Activated naive CD4-positive, alpha-beta T cell treated with anti-CD3 and anti-CD28 coated beads for 36 hours (primary cell): ENCODE measurements at regions not wholly inside any gene's neighbourhood (a gene's known extent, or its start where the extent isn't known, plus 50 kb on each side); places are given as distances from the start of the nearest gene placed in this dataset.

Source experiments
- CTCF ChIA-PET: fragments of 350-600 bp; sonication (Branson Sonifier 250); formaldehyde crosslinking; loops from one replicate; lab custom pipeline; 2021; ENCODE audit warnings: antibody characterized with exemption; lab: Charles Lee
- DNase-seq: peaks from one replicate; pipeline ENCODE4 v3.0.0-alpha.2; 2020
- H3K27ac Mint-ChIP-seq: one replicate; pipeline ENCODE4 v1.8.0; 2021; ENCODE audit warnings: mild to moderate bottlenecking, mixed read lengths
- H3K27me3 Mint-ChIP-seq: one replicate; pipeline ENCODE4 v1.8.0; 2021; ENCODE audit warnings: low read depth, mixed read lengths
- H3K36me3 Mint-ChIP-seq: one replicate; pipeline ENCODE4 v1.8.0; 2021; ENCODE audit warnings: low read depth, mixed read lengths
- H3K4me1 Mint-ChIP-seq: one replicate; pipeline ENCODE4 v1.8.0; 2021; ENCODE audit warnings: low read depth, mixed read lengths
- H3K4me3 Mint-ChIP-seq: one replicate; pipeline ENCODE4 v1.8.0; 2021; ENCODE audit warnings: mild to moderate bottlenecking, moderate library complexity, mixed read lengths
- H3K9me3 Mint-ChIP-seq: one replicate; pipeline ENCODE4 v1.8.0; 2021; ENCODE audit warnings: mixed read lengths
- intact Hi-C: fragments of 100-400 bp; cut with micrococcal nuclease; formaldehyde crosslinking; loops from one replicate; pipeline ENCODE4 v1.15.1; 2023

DNA sequence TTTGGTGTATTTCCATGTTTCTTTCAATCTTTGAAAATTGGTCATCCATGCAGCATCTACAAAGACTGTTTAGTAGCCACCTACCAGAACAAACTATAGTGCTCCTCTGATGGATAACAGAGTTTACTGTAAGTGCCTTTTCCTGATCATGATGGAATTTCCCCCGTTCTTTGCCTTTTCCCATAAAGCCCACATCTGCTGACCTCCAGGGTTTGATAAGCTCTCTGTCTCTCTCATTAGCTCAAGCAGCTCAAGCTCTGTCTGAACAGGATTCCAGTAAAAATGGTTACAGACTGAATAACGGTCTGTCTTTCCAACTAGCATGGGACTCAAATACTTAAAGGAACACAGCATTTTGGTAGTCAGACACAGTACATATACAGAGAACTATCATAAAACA is 308.4 kb upstream of the SORL1-AS1 start:
- intact Hi-C loops, result no loop called here
- no peak overlapping the region for H3K4me3 Mint-ChIP-seq
- CTCF ChIA-PET, result no interaction called here
- no peaks in the 10 kb centered on the region for H3K4me1 Mint-ChIP-seq
- H3K27ac Mint-ChIP-seq, result no peak overlapping the region
- no peaks in the 10 kb centered on the region for H3K27me3 Mint-ChIP-seq
- no peaks in the 10 kb centered on the region for H3K36me3 Mint-ChIP-seq
- no peaks in the 10 kb centered on the region for H3K9me3 Mint-ChIP-seq
- DNase-seq, result no peak

DNA sequence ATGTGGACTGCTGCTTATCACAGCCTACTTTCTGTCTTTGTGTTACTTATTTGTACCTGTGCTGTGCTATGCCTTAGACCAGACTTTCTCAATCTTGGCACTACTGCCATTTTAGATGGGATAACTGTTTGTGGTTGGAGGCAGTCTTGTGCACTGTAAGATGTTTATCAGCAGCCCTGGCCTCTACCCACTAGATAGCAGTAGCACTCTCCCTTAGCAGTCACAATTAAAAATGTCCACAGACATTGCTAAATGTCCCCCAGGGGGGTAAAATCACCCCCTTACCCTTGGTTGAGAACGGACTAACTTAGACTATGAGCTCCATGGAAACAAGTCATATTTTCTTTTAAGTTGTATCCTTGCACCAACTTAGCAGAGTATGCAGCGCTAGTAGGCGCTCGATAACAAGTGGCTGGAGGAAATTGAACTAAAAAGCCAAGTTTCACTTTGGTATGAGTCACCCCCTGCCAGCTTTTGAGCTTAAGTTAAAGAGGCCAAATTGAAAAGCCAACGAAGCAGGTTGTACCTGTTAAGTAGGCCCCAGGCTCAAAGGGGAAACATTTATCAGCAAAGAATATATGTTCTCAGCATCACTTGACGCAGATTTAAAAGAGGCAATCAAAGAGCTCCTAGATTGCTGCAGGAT is 304.8 kb upstream of the SORL1-AS1 start:
- no peaks in the 10 kb centered on the region for H3K4me1 Mint-ChIP-seq
- no peaks in the 10 kb centered on the region for H3K27me3 Mint-ChIP-seq
- H3K4me3 Mint-ChIP-seq, result no peak overlapping the region
- H3K36me3 Mint-ChIP-seq, result no peaks in the 10 kb centered on the region
- CTCF ChIA-PET, result interaction anchor here (0.6 kb wide), 1 partner anchor 437 kb away, joined by 4 read pairs; no protein-coding TSS in a partner anchor
- intact Hi-C loops, result no loop called here
- no peak overlapping the region for H3K27ac Mint-ChIP-seq
- H3K9me3 Mint-ChIP-seq, result no peaks in the 10 kb centered on the region
- DNase-seq, result no peak

DNA sequence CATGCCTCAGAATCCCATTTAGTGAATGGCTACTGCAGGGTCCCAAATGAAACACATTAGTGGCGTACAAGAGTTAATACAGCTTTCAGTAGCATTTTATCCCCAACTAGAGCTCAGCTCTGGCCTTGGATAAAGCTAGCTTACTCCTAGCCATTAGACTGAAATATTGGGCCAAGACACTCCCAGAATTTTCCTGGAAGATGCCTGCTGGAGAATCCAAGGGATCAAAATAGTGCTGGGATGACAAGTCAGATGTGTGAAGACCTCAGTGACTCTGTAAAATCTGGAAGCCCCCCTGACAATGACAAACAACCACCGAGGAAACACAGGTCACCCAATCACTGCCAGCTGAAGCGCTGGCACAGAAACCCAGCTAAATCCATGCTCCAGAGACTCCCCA is 303.1 kb upstream of the SORL1-AS1 start:
- no peaks in the 10 kb centered on the region for H3K9me3 Mint-ChIP-seq
- no peaks in the 10 kb centered on the region for H3K4me1 Mint-ChIP-seq
- DNase-seq, result no peak
- H3K4me3 Mint-ChIP-seq, result no peak overlapping the region
- H3K27ac Mint-ChIP-seq, result no peak overlapping the region
- H3K27me3 Mint-ChIP-seq, result no peaks in the 10 kb centered on the region
- H3K36me3 Mint-ChIP-seq, result no peaks in the 10 kb centered on the region
- intact Hi-C loops, result no loop called here
- CTCF ChIA-PET, result no interaction called here

DNA sequence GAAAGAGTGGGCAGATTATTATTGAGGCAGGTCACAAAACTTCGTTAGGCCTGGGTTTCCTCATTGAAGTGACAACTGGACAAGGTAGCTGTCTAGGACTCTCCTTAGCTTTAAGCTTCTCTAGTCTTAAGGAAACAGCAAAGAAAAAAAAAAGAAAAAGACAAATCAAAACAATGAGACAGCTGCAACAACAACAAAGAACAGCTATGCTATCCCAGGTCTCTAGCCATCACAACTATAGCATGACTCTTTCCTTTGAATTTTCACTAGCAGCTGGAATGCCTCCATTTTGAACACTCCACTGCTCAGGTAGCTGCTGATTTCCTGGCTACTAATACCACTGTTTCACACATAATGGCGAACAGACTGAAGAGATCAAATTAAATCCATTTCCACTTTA is 302.4 kb upstream of the SORL1-AS1 start:
- H3K9me3 Mint-ChIP-seq, result no peaks in the 10 kb centered on the region
- no peaks in the 10 kb centered on the region for H3K27me3 Mint-ChIP-seq
- DNase-seq, result no peak
- CTCF ChIA-PET, result no interaction called here
- no peak overlapping the region for H3K4me3 Mint-ChIP-seq
- intact Hi-C loops, result no loop called here
- H3K4me1 Mint-ChIP-seq, result no peaks in the 10 kb centered on the region
- no peaks in the 10 kb centered on the region for H3K36me3 Mint-ChIP-seq
- H3K27ac Mint-ChIP-seq, result no peak overlapping the region

DNA sequence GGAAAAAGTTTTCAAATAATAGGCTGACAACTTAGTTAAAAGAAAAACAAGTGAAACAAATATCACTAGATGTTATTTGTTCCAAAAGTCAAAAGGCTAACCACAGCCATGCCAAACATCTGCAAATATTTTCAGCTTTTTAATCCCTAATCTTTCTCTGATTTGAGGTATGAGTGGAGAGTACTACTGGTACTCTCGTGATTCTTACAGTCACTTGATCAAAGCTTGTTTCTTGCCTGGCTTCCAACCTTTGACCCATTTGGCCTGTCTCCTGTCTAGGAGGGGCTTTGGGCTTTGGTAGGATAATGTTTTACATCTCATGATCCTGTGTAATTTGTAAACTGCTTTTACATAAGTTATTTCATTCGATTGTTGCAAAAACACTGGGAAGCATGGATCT is 301.8 kb upstream of the SORL1-AS1 start:
- intact Hi-C loops, result no loop called here
- no peaks in the 10 kb centered on the region for H3K9me3 Mint-ChIP-seq
- H3K4me3 Mint-ChIP-seq, result no peak overlapping the region
- H3K27ac Mint-ChIP-seq, result no peak overlapping the region
- no peaks in the 10 kb centered on the region for H3K36me3 Mint-ChIP-seq
- DNase-seq, result no peak
- H3K27me3 Mint-ChIP-seq, result no peaks in the 10 kb centered on the region
- H3K4me1 Mint-ChIP-seq, result no peaks in the 10 kb centered on the region
- CTCF ChIA-PET, result interaction anchor here (0.6 kb wide), 2 partner anchors 10 to 20 kb away, joined by 3 to 4 read pairs; no protein-coding TSS in a partner anchor

DNA sequence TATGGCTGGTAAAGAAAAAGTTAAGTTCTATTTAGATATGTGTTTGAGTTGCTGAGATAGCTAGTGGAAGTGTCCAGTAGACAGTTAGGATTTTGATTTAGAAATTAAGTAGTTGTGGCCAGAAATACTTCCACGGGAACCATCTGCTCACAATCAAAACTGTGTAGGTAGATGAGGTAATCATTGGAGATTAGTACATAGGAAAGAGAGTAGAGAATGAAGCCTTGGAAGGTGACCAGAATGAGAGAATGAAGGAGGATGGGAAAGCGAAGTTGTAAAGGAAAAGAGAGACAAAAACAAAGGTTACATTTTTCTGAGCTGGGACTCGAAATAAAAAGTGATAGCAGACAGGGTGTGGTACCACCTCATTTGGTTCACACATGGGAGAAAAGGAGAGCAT is 296.9 kb upstream of the SORL1-AS1 start:
- Mint-ChIP-seq H3K4me1 (no peaks in the 10 kb centered on the region), H3K27me3 (peaks cover 3% of the 10 kb centered on the region), H3K4me3 (no peak overlapping the region), H3K9me3 (no peaks in the 10 kb centered on the region), H3K27ac (no peak overlapping the region), H3K36me3 (no peaks in the 10 kb centered on the region)
- CTCF ChIA-PET, result interaction anchor here (0.7 kb wide), 1 partner anchor 1053 kb away, joined by 4 read pairs; no protein-coding TSS in a partner anchor
- DNase-seq, result no peak
- intact Hi-C loops, result no loop called here

DNA sequence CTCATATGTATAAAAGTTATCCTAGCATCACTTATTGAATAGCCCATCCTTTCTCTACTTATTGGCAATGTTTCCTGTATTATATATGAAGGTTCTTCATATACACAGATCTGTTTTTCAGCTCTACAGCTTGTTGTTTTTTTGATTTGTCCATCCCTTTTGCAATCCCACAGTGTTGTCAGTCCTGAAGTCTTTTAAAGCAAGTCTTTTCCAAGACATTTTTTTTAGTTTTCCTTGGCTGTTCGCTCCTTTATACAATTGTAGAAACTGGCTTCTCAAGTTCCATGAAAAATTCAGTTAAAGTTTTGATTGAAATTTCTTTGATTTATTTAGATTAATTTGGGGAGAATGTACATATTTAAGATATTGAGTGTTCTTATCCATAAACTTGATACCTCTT is 295.3 kb upstream of the SORL1-AS1 start:
- CTCF ChIA-PET, result no interaction called here
- H3K4me3 Mint-ChIP-seq, result no peak overlapping the region

DNA sequence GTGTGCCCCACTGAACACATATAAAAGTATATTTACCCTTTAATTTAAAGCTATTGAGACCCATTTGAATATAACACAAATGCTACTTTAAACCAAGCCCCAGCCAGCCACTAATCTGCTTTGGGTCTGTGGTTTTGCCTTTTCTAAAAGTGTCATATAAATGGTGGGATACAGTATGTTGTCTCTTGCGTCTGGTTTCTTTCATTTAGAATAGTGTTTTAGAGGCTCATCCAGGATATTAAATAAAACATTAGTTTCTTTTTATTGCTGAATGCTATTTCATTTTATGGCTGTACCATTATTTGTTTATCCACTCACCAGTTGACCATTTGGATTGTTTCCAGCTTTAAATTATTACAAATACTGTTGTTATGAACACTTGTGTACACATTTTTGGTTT is 290.5 kb upstream of the SORL1-AS1 start:
- no peak for DNase-seq
- H3K4me1 Mint-ChIP-seq, result no peaks in the 10 kb centered on the region
- H3K9me3 Mint-ChIP-seq, result peaks cover 6% of the 10 kb centered on the region
- no peak overlapping the region for H3K4me3 Mint-ChIP-seq
- intact Hi-C loops, result no loop called here
- H3K27me3 Mint-ChIP-seq, result peaks cover 3% of the 10 kb centered on the region
- CTCF ChIA-PET, result interaction anchor here (1.3 kb wide), 1 partner anchor 29 kb away, joined by 3 read pairs; no protein-coding TSS in a partner anchor
- no peak overlapping the region for H3K27ac Mint-ChIP-seq
- no peaks in the 10 kb centered on the region for H3K36me3 Mint-ChIP-seq

More for the DNA sequence above, 295.3 kb upstream of the SORL1-AS1 start:
- Mint-ChIP-seq H3K4me1 (no peaks in the 10 kb centered on the region), H3K27ac (no peak overlapping the region), H3K36me3 (no peaks in the 10 kb centered on the region), H3K9me3 (peaks cover 6% of the 10 kb centered on the region), H3K27me3 (peaks cover 3% of the 10 kb centered on the region)
- no peak for DNase-seq
- intact Hi-C loops, result no loop called here

DNA sequence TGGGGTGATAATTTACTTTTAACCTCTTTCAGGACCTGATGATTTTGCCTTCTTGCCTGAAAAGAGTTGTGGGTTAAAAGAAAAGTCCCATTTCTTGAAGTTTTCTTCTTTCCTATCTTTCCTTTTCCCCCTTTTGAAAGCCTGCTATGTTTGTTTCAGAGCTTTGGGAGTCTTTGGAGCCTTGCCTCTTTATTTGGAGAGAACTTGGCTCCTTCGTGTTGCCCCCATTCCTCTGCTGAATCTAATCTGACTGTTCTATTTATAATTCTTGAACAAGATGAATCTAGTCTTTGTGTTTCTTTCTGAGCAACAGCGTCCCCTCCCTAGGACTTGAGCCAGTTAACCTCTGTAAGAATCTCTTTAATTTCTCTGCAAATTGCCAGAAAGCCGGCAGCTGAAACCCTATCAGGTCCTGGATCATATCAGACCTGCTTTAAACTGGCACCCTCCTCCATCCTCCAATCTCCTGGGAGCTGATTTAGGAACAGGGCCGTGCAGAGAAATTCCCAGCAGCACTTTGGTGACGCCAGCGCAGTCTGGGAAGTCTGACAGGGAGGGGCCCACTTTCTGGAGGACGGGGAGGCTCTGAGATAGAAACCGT is 289.1 kb upstream of the SORL1-AS1 start:
- no peaks in the 10 kb centered on the region for H3K4me1 Mint-ChIP-seq
- H3K27me3 Mint-ChIP-seq, result peaks cover 3% of the 10 kb centered on the region
- DNase-seq, result no peak
- CTCF ChIA-PET, result no interaction called here
- H3K36me3 Mint-ChIP-seq, result no peaks in the 10 kb centered on the region
- H3K4me3 Mint-ChIP-seq, result no peak overlapping the region
- peaks cover 6% of the 10 kb centered on the region for H3K9me3 Mint-ChIP-seq
- intact Hi-C loops, result no loop called here
- no peak overlapping the region for H3K27ac Mint-ChIP-seq

DNA sequence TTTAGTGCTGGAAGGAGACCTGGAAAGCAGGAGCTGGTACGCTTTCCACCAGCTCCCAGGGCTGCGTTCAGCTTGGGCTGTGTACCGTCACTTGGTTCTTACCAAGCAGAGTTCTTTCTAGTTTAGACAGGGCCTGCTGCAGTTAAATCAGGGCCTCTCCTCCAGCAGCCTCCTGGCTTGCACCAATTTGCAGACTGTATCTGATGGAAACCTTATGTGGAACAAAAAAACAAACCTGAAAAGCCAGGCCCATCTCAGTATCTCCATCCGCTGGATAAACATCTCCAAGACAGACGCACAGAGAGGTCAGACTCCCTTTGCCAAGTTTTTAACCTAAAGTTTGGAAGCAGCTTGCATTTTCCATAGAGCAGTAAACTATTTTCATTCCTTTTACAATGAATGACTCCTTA is 288.6 kb upstream of the SORL1-AS1 start:
- no peak for DNase-seq
- CTCF ChIA-PET, result no interaction called here
- Mint-ChIP-seq H3K36me3 (no peaks in the 10 kb centered on the region), H3K9me3 (peaks cover 6% of the 10 kb centered on the region), H3K4me1 (no peaks in the 10 kb centered on the region), H3K27me3 (peaks cover 3% of the 10 kb centered on the region), H3K4me3 (no peak overlapping the region), H3K27ac (no peak overlapping the region)
- intact Hi-C loops, result no loop called here

DNA sequence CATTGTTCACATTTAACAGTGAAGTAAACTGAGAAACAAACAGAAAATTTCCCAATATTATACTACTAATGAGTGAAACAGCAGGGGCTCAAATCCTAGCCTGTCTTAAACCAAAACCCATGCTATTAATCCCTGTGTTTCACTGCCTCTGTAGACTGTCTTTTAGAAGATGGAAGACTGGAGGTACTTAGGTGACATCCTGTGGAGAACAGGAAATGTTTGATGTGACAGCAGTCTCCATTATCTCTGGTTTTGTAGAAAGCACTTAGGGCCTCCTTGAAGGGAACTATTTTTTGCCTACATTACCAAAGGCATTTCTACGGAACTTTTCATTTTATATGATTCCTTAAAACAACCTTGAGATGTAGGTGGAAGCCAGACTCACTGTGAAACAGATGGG is 288.1 kb upstream of the SORL1-AS1 start:
- H3K27me3 Mint-ChIP-seq, result peaks cover 3% of the 10 kb centered on the region
- no peak overlapping the region for H3K27ac Mint-ChIP-seq
- H3K4me1 Mint-ChIP-seq, result no peaks in the 10 kb centered on the region

DNA sequence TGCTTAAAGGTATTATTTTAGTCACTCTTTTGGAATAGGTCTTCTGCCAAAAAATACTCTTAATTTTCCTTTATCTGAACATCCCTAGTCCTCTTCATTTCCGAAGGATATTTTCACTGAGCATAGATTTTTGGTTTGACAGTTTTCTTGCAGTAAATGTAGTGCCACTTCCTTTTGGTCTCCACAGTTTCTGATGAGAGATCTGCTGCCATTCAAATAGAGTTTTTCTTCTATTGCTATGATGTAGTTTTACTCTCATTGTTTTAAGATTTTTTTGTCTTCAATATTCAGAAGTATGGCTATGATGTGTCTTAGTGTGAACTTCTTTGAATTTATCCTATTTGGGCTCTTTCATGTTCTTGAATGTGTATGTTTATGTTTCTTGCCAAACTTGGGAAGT is 281.1 kb upstream of the SORL1-AS1 start:
- Mint-ChIP-seq H3K4me1 (no peaks in the 10 kb centered on the region), H3K9me3 (peaks cover 2% of the 10 kb centered on the region), H3K36me3 (no peaks in the 10 kb centered on the region), H3K4me3 (no peak overlapping the region), H3K27me3 (peaks cover 5% of the 10 kb centered on the region), H3K27ac (no peak overlapping the region)
- no peak for DNase-seq
- CTCF ChIA-PET, result no interaction called here
- intact Hi-C loops, result no loop called here

More for the DNA sequence above, 288.1 kb upstream of the SORL1-AS1 start:
- CTCF ChIA-PET, result no interaction called here
- intact Hi-C loops, result no loop called here
- peaks cover 6% of the 10 kb centered on the region for H3K9me3 Mint-ChIP-seq
- DNase-seq, result no peak
- no peaks in the 10 kb centered on the region for H3K36me3 Mint-ChIP-seq
- H3K4me3 Mint-ChIP-seq, result no peak overlapping the region

DNA sequence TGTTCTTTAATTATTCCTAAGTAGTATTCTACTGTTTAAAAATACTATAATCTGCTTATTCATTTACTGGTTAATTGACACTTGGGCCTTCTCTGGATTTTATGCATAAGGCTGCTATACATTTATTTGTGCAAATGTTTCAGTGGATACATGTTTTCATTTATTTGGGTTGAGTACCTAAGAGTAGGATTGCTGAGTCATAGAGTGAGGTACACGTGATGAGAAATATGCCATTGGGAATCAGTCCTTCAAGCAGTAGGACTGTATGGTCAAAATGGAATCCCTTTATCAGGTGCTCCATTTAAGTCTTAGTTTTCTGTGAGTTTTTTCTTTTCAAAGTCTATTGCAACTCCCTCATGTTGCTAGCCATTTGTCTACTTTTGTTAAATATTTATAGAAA is 275.2 kb upstream of the SORL1-AS1 start:
- Mint-ChIP-seq H3K9me3 (no peaks in the 10 kb centered on the region), H3K4me3 (no peak overlapping the region), H3K27ac (no peak overlapping the region), H3K4me1 (no peaks in the 10 kb centered on the region), H3K27me3 (peaks cover 3% of the 10 kb centered on the region), H3K36me3 (no peaks in the 10 kb centered on the region)
- DNase-seq, result no peak
- intact Hi-C loops, result no loop called here
- CTCF ChIA-PET, result no interaction called here
